ENCODE measurements at regions not wholly inside any gene's neighbourhood (a gene's known extent, or its start where the extent isn't known, plus 50 kb on each side); places are given as distances from the start of the nearest gene placed in this dataset.

GRCh38 chr16:9503251-9503984 is 412.0 kb downstream of the HAPSTR1 start:
- Histone ChIP-seq H3K79me2 (ENCODE audit: insufficient read depth, low read length) (no peaks in the 10 kb centered on the region), H3K4me2 (ENCODE audit: low read depth, low read length, poor library complexity, severe bottlenecking) (no peak overlapping the region), H3K4me1 (ENCODE audit: insufficient read depth, low read length, poor library complexity, severe bottlenecking) (no peaks in the 10 kb centered on the region), H3K4me3 (ENCODE audit: low read length, poor library complexity, severe bottlenecking) (no peak overlapping the region), H3K9me3 (ENCODE audit: insufficient read depth, low read depth, low read length) (no peaks in the 10 kb centered on the region), H3K27me3 (ENCODE audit: insufficient read depth, low read length, poor library complexity, severe bottlenecking) (no peaks in the 10 kb centered on the region), H3K9me2 (replicated peaks; ENCODE audit: low read depth, low read length) (no peaks in the 10 kb centered on the region), H4K20me1 (ENCODE audit: insufficient read depth, low read length, poor library complexity, severe bottlenecking) (no peaks in the 10 kb centered on the region), H3K36me3 (ENCODE audit: insufficient read depth, low read length) (no peaks in the 10 kb centered on the region), H3F3A (ENCODE audit: low read depth) (no peaks in the 10 kb centered on the region), H3K9ac (ENCODE audit: low read depth, low read length, poor library complexity, severe bottlenecking) (no peak overlapping the region), H2AFZ (ENCODE audit: low read length) (no peak overlapping the region)
- TF ChIP-seq CTCF (conservative IDR thresholded peaks at IDR 0.05; ENCODE audit: low read length) (no peak), EZH2phosphoT487 (IDR thresholded peaks at IDR 0.05; ENCODE audit: borderline replicate concordance) (no peak)

- Histone ChIP-seq H3K4me3 (ENCODE audit: low read length, poor library complexity, severe bottlenecking) (no peak overlapping the region), H3K4me2 (ENCODE audit: low read depth, low read length, poor library complexity, severe bottlenecking) (no peak overlapping the region), H3K79me2 (ENCODE audit: insufficient read depth, low read length) (no peaks in the 10 kb centered on the region), H3K9me3 (ENCODE audit: insufficient read depth, low read depth, low read length) (no peaks in the 10 kb centered on the region), H4K20me1 (ENCODE audit: insufficient read depth, low read length, poor library complexity, severe bottlenecking) (no peaks in the 10 kb centered on the region), H3F3A (ENCODE audit: low read depth) (no peaks in the 10 kb centered on the region), H2AFZ (ENCODE audit: low read length) (no peak overlapping the region), H3K9me2 (replicated peaks; ENCODE audit: low read depth, low read length) (no peaks in the 10 kb centered on the region), H3K27me3 (ENCODE audit: insufficient read depth, low read length, poor library complexity, severe bottlenecking) (no peaks in the 10 kb centered on the region), H3K4me1 (ENCODE audit: insufficient read depth, low read length, poor library complexity, severe bottlenecking) (no peaks in the 10 kb centered on the region), H3K9ac (ENCODE audit: low read depth, low read length, poor library complexity, severe bottlenecking) (no peak overlapping the region), H3K36me3 (ENCODE audit: insufficient read depth, low read length) (no peaks in the 10 kb centered on the region)
- TF ChIP-seq CTCF (conservative IDR thresholded peaks at IDR 0.05; ENCODE audit: low read length) (no peak), EZH2phosphoT487 (IDR thresholded peaks at IDR 0.05; ENCODE audit: borderline replicate concordance) (no peak)
Observed at GRCh38 chr16:9508328-9508936, 417.0 kb downstream of the HAPSTR1 start.

GRCh38 chr16:9509663-9510062 is 418.2 kb downstream of the HAPSTR1 start:
- no peak for TF ChIP-seq CTCF (conservative IDR thresholded peaks at IDR 0.05; ENCODE audit: low read length)
- TF ChIP-seq EZH2phosphoT487 (IDR thresholded peaks at IDR 0.05; ENCODE audit: borderline replicate concordance): no peak
- no peaks in the 10 kb centered on the region for H4K20me1 ChIP-seq (ENCODE audit: insufficient read depth, low read length, poor library complexity, severe bottlenecking)
- no peak overlapping the region for H2AFZ ChIP-seq (ENCODE audit: low read length)
- H3K4me1 ChIP-seq (ENCODE audit: insufficient read depth, low read length, poor library complexity, severe bottlenecking): no peaks in the 10 kb centered on the region
- H3K27me3 ChIP-seq (ENCODE audit: insufficient read depth, low read length, poor library complexity, severe bottlenecking): no peaks in the 10 kb centered on the region
- no peaks in the 10 kb centered on the region for H3K9me2 ChIP-seq (replicated peaks; ENCODE audit: low read depth, low read length)
- H3K9ac ChIP-seq (ENCODE audit: low read depth, low read length, poor library complexity, severe bottlenecking): no peak overlapping the region
- H3K4me2 ChIP-seq (ENCODE audit: low read depth, low read length, poor library complexity, severe bottlenecking): no peak overlapping the region
- no peaks in the 10 kb centered on the region for H3K9me3 ChIP-seq (ENCODE audit: insufficient read depth, low read depth, low read length)
- no peaks in the 10 kb centered on the region for H3F3A ChIP-seq (ENCODE audit: low read depth)
- no peak overlapping the region for H3K4me3 ChIP-seq (ENCODE audit: low read length, poor library complexity, severe bottlenecking)
- no peaks in the 10 kb centered on the region for H3K36me3 ChIP-seq (ENCODE audit: insufficient read depth, low read length)
- no peaks in the 10 kb centered on the region for H3K79me2 ChIP-seq (ENCODE audit: insufficient read depth, low read length)
